Loucy (cell line): ENCODE measurements at regions not wholly inside any gene's neighbourhood (a gene's known extent, or its start where the extent isn't known, plus 50 kb on each side); places are given as distances from the start of the nearest gene placed in this dataset.

ENCODE experiments used
- CTCF ChIP-seq: fragments of 200-600 bp; sonication (generic); conservative IDR thresholded peaks from 2 replicates; pipeline ENCODE4 v1.5.1; 2014; ENCODE audit warnings: mild to moderate bottlenecking, antibody characterized with exemption, low read length
- EZH2phosphoT487 ChIP-seq: fragments of 200-600 bp; IDR thresholded peaks from 2 replicates; pipeline ENCODE4 v1.6.1; 2018; ENCODE audit warnings: antibody characterized with exemption, mild to moderate bottlenecking, moderate library complexity, borderline replicate concordance

GRCh38 chr6:144438103-144438502 is 153.0 kb downstream of the UTRN start:
- TF ChIP-seq CTCF (no peak), EZH2phosphoT487 (no peak)
